PC-9 (cell line): ENCODE measurements at regions not wholly inside any gene's neighbourhood (a gene's known extent, or its start where the extent isn't known, plus 50 kb on each side); places are given as distances from the start of the nearest gene placed in this dataset.
"Not testable (repeated sequence)": the region's sequence is repeated elsewhere in the genome, so short reads cannot be mapped to it uniquely, and the experiment has no call there.

ENCODE experiments used
- BruUV-seq: library from RNA; stranded (reverse); fragments of 400-500 nt; replicated peaks from 2 replicates; lab custom pipeline; 2021; lab: Mats Ljungman, UMichigan
- CTCF ChIA-PET: fragments of 300-600 bp; sonication (Branson Sonifier 250); formaldehyde crosslinking; loops from one replicate; lab custom pipeline; 2022; ENCODE audit warnings: antibody characterized with exemption; lab: Charles Lee
- POLR2A ChIA-PET: fragments of 300-600 bp; sonication (Branson Sonifier 250); formaldehyde crosslinking; loops from one replicate; lab custom pipeline; 2022; ENCODE audit warnings: antibody characterized with exemption; ENCODE audit not compliant: unreplicated experiment; lab: Charles Lee
- DNase-seq, 2 experiments: peaks; one replicate each; pipeline versions ENCODE4 v3.0.0 to v3.0.0-alpha.2; 2015 to 2022; ENCODE audit warnings: mixed read lengths in 1 of 2
- H2AFZ ChIP-seq: fragments of 200-600 bp; sonication (generic); 2 replicates; pipeline ENCODE4 v1.8.1; 2017; ENCODE audit warnings: antibody characterized with exemption
- H3F3A ChIP-seq: fragments of 200-600 bp; sonication (generic); 2 replicates; pipeline ENCODE4 v1.8.1; 2017; ENCODE audit warnings: antibody characterized with exemption, mild to moderate bottlenecking, low read depth; ENCODE audit not compliant: insufficient read depth
- H3K27ac ChIP-seq: fragments of 200-600 bp; sonication (generic); 2 replicates; pipeline ENCODE4 v1.6.1; 2016; ENCODE audit warnings: mixed run types
- H3K27me3 ChIP-seq: fragments of 200-600 bp; sonication (generic); 2 replicates; pipeline ENCODE4 v1.6.1; 2016; ENCODE audit warnings: low read depth, mixed run types; ENCODE audit not compliant: insufficient read depth
- H3K36me3 ChIP-seq: fragments of 200-600 bp; sonication (generic); 2 replicates; pipeline ENCODE4 v1.6.1; 2016; ENCODE audit warnings: low read depth, mixed run types
- H3K4me1 ChIP-seq: fragments of 200-600 bp; sonication (generic); replicated peaks from 2 replicates; pipeline ENCODE4 v1.6.1; 2016; ENCODE audit warnings: mixed run types; ENCODE audit not compliant: insufficient read depth
- H3K4me2 ChIP-seq: fragments of 200-600 bp; sonication (generic); 2 replicates; pipeline ENCODE4 v1.6.1; 2017; ENCODE audit warnings: mixed run types
- H3K4me3 ChIP-seq: fragments of 200-600 bp; sonication (generic); 2 replicates; pipeline ENCODE4 v1.6.1; 2016; ENCODE audit warnings: mixed run types
- H3K79me2 ChIP-seq: fragments of 200-600 bp; sonication (generic); 2 replicates; pipeline ENCODE4 v1.6.1; 2017; ENCODE audit warnings: low read depth, mixed run types
- H3K9me2 ChIP-seq: fragments of 200-600 bp; sonication (generic); 2 replicates; pipeline ENCODE4 v1.8.1; 2017; ENCODE audit warnings: mild to moderate bottlenecking; ENCODE audit not compliant: insufficient read depth
- H3K9me3 ChIP-seq: fragments of 200-600 bp; sonication (generic); 2 replicates; pipeline ENCODE4 v1.8.1; 2016; ENCODE audit warnings: low read depth; ENCODE audit not compliant: insufficient read depth
- H4K20me1 ChIP-seq: fragments of 200-600 bp; sonication (generic); 2 replicates; pipeline ENCODE4 v1.8.1; 2017; ENCODE audit not compliant: insufficient read depth
- EZH2 ChIP-seq: fragments of 200-600 bp; sonication (generic); IDR thresholded peaks from 2 replicates; pipeline ENCODE4 v1.8.0; 2017; ENCODE audit warnings: antibody characterized with exemption, low read depth
- intact Hi-C: fragments of 100-400 bp; cut with micrococcal nuclease; formaldehyde crosslinking; loops from one replicate; pipeline ENCODE4 v1.10.0; 2022; ENCODE audit not compliant: unreplicated experiment
- TF ChIP-seq, protein P1 (sequence below): fragments of 200-600 bp; sonication (generic); conservative IDR thresholded peaks from 2 replicates; pipeline ENCODE4 v1.6.1; 2017; ENCODE audit warnings: mixed run types, antibody characterized with exemption, mild to moderate bottlenecking, moderate library complexity

DNA sequence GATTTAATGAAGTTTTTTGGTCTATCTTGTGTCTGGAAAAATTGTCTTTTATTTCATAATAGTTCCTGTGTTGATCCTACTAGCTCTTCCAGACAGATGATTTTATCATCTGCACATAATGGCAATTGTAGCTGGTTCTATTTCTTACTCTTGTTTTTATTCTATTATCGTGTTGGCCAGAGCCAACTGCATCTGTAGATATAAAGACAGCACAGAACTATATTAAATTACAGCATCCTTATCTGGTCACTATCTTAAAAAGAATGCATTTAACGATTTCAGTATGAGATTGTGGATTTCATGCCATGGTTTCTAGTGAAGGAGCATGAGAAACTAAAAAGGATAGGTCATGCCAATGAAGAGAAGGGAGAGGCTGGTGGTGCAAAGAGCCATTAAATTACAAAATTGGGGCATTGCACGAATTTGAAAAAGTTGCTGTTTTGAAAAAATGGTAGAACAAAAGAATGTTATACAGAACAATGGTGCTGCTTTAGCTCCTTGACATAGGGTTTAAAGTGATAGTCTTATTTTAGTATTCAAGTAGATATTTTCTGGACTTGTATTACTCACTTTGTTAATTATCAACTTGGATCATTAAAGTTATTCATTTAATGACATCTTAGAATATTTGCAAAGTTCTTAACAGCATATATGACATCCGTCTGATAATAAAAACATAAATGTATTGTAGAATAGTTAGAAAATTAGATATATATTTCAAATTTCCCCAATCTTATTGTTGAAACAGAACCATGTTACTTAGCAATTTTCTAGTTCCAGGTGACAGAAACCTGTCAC lies 1250.3 kb downstream of the REEP3 start:
- H3K4me2 ChIP-seq: no peak overlapping the region
- TF ChIP-seq EZH2: no peak
- TF ChIP-seq, protein P1, sequence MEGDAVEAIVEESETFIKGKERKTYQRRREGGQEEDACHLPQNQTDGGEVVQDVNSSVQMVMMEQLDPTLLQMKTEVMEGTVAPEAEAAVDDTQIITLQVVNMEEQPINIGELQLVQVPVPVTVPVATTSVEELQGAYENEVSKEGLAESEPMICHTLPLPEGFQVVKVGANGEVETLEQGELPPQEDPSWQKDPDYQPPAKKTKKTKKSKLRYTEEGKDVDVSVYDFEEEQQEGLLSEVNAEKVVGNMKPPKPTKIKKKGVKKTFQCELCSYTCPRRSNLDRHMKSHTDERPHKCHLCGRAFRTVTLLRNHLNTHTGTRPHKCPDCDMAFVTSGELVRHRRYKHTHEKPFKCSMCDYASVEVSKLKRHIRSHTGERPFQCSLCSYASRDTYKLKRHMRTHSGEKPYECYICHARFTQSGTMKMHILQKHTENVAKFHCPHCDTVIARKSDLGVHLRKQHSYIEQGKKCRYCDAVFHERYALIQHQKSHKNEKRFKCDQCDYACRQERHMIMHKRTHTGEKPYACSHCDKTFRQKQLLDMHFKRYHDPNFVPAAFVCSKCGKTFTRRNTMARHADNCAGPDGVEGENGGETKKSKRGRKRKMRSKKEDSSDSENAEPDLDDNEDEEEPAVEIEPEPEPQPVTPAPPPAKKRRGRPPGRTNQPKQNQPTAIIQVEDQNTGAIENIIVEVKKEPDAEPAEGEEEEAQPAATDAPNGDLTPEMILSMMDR: no peak
- DNase-seq: no peak
- no peak overlapping the region for H3K27ac ChIP-seq
- H3K79me2 ChIP-seq: no peaks in the 10 kb centered on the region
- intact Hi-C loops: no loop called here
- no peak overlapping the region for H3K4me3 ChIP-seq
- H3F3A ChIP-seq: no peaks in the 10 kb centered on the region
- H3K36me3 ChIP-seq: no peaks in the 10 kb centered on the region
- no TSS peak for BruUV-seq
- ChIA-PET CTCF (no interaction called here), POLR2A (interaction anchor here (0.7 kb wide), 1 partner anchor 60 kb away, joined by 3 read pairs; no protein-coding TSS in a partner anchor)
- no peaks in the 10 kb centered on the region for H3K4me1 ChIP-seq
- no peaks in the 10 kb centered on the region; the same call in 1 of the 2 replicates for H3K9me2 ChIP-seq
- H2AFZ ChIP-seq: no peak overlapping the region; the same call in 1 of the 2 replicates
- H3K27me3 ChIP-seq: no peaks in the 10 kb centered on the region
- no peaks in the 10 kb centered on the region for H4K20me1 ChIP-seq
- H3K9me3 ChIP-seq: no peaks in the 10 kb centered on the region

DNA sequence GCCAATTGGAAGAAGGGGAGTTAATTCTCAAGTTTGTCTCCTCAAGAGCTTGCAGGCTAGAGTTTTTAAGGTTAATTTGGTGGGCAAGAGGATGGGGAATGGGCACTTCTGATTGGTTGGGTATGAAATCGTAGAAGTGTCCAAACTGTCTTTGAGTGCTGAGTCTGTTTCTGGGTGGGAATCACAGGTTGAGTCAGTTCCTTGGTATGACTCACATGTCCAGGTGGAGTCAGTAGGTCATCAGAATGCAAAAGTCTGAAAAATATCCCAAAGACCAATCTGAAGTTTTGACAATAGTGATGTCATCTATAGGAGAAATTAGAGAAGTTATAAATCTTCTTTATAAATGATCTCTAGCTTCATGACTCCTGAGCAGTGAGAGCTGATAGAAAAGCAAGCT lies 1252.2 kb downstream of the REEP3 start:
- H3K27me3 ChIP-seq: no peaks in the 10 kb centered on the region
- no peak overlapping the region for H3K27ac ChIP-seq
- no peak for TF ChIP-seq EZH2
- TF ChIP-seq, protein P1: no peak
- POLR2A ChIA-PET: no interaction called here
- no peaks in the 10 kb centered on the region for H3K9me3 ChIP-seq
- H4K20me1 ChIP-seq: no peaks in the 10 kb centered on the region
- H3K4me1 ChIP-seq: no peaks in the 10 kb centered on the region
- no peaks in the 10 kb centered on the region for H3K79me2 ChIP-seq
- H3K4me2 ChIP-seq: no peak overlapping the region
- BruUV-seq: no TSS peak
- no peak overlapping the region for H2AFZ ChIP-seq
- CTCF ChIA-PET: no interaction called here
- intact Hi-C loops: no loop called here
- H3K4me3 ChIP-seq: no peak overlapping the region
- H3F3A ChIP-seq: no peaks in the 10 kb centered on the region
- no peaks in the 10 kb centered on the region for H3K36me3 ChIP-seq
- DNase-seq: no peak
- no peaks in the 10 kb centered on the region; the same call in 1 of the 2 replicates for H3K9me2 ChIP-seq

DNA sequence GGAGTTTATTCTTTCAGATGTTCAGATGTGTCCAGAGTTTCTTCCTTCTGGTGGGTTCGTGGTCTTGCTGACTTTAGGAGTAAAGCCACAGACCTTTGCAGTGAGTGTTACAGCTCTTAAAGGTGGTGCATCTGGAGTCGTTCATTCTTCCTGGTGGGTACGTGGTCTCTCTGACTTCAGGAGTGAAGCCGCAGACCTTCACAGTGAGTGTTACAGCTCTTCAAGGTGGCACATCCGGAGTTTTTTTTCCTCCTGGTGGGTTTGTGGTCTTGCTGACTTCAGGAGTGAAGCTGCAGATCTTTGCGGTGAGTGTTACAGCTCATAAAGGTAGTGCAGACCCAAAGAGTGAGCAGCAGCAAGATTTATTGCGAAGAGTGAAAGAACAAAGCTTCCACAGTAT lies 1263.2 kb downstream of the REEP3 start:
- H3F3A ChIP-seq, CTCF ChIA-PET, H3K79me2 ChIP-seq, H3K9me3 ChIP-seq, H3K4me1 ChIP-seq, H3K27ac ChIP-seq, H3K9me2 ChIP-seq, H3K4me3 ChIP-seq, H4K20me1 ChIP-seq, intact Hi-C loops, H3K27me3 ChIP-seq, POLR2A ChIA-PET, DNase-seq, H3K4me2 ChIP-seq, BruUV-seq, H3K36me3 ChIP-seq: not testable (repeated sequence)
- peak overlapping the region; percentile 59; the same call in 1 of the 2 replicates for H2AFZ ChIP-seq
